Tibial artery (tissue), 4 donors: ENCODE measurements at regions not wholly inside any gene's neighbourhood (a gene's known extent, or its start where the extent isn't known, plus 50 kb on each side); places are given as distances from the start of the nearest gene placed in this dataset.

Experiments
- DNase-seq, 2 donors: peaks; one replicate each; pipeline ENCODE4 v3.0.0-alpha.2; 2019
- H3K27ac ChIP-seq, 2 donors: fragments of 200-600 bp; sonication (generic) in 1 of 2; 1 replicate in 1 of 2; 2 replicates in 1 of 2; pipeline ENCODE4 v1.5.1; 2018 to 2019; ENCODE audit warnings: mild to moderate bottlenecking in 1 of 2
- H3K27me3 ChIP-seq, 2 donors: fragments of 200-600 bp; sonication (generic) in 1 of 2; one replicate each; pipeline versions ENCODE4 v1.5.1 to v1.6.0; 2016 to 2019
- H3K36me3 ChIP-seq, 3 donors: fragments of 200-600 bp; sonication (generic) in 2 of 3; one replicate each; pipeline ENCODE4 v1.5.1; 2016 to 2019; ENCODE audit warnings: mild to moderate bottlenecking in 2 of 3
- H3K4me1 ChIP-seq, 4 donors: fragments of 200-600 bp; sonication (generic) in 2 of 4; 1 replicate in 3 of 4; 2 replicates in 1 of 4; pipeline ENCODE4 v1.5.1; 2016 to 2019
- H3K4me3 ChIP-seq, 2 donors: fragments of 200-600 bp; sonication (generic) in 1 of 2; 1 replicate in 1 of 2; 2 replicates in 1 of 2; pipeline ENCODE4 v1.5.1; 2018 to 2019; ENCODE audit warnings: mild to moderate bottlenecking in 2 of 2
- H3K9me3 ChIP-seq, 3 donors: fragments of 200-600 bp; sonication (generic) in 1 of 3; one replicate each; pipeline ENCODE4 v1.5.1; 2016 to 2019
- CTCF ChIP-seq, 2 experiments: fragments of 200-600 bp in 1 of 2; fragments of 450-650 bp in 1 of 2; IDR thresholded peaks; one replicate each; pipeline ENCODE4 v1.5.1; 2017 to 2019; ENCODE audit warnings: antibody characterized with exemption in 2 of 2, mild to moderate bottlenecking in 1 of 2, moderate library complexity in 1 of 2
- intact Hi-C: fragments of 100-400 bp; cut with DNase I; formaldehyde crosslinking; loops from one replicate; pipeline ENCODE4 v1.15.0; 2023; ENCODE audit warnings: low total_unique reads

- no peak for DNase-seq
- no peaks in the 10 kb centered on the region for H3K4me1 ChIP-seq
- no peak overlapping the region for H3K4me3 ChIP-seq
- intact Hi-C loops, result no loop called here
- H3K27ac ChIP-seq, result no peak overlapping the region
- no peak for TF ChIP-seq CTCF (IDR thresholded peaks at IDR 0.05)
- no peaks in the 10 kb centered on the region for H3K9me3 ChIP-seq
- H3K27me3 ChIP-seq, result no peaks in the 10 kb centered on the region
- no peaks in the 10 kb centered on the region for H3K36me3 ChIP-seq
These were observed 1358.5 kb downstream of the ROBO2 start for GRCh38 chr3:78398401-78398800.

- Histone ChIP-seq H3K4me1 (no peaks in the 10 kb centered on the region), H3K9me3 (no peaks in the 10 kb centered on the region), H3K36me3 (no peaks in the 10 kb centered on the region), H3K27me3 (no peaks in the 10 kb centered on the region), H3K4me3 (no peak overlapping the region), H3K27ac (no peak overlapping the region)
- intact Hi-C loops, result no loop called here
- TF ChIP-seq CTCF (IDR thresholded peaks at IDR 0.05), result no peak
- DNase-seq, result no peak
These were observed 1362.8 kb downstream of the ROBO2 start for GRCh38 chr3:78402720-78403119.

GRCh38 chr3:78405745-78406144, 1362.1 kb downstream of the ROBO1 start:
- Histone ChIP-seq H3K27me3 (no peaks in the 10 kb centered on the region), H3K9me3 (no peaks in the 10 kb centered on the region), H3K27ac (no peak overlapping the region), H3K36me3 (no peaks in the 10 kb centered on the region), H3K4me3 (no peak overlapping the region), H3K4me1 (no peaks in the 10 kb centered on the region)
- no peak for TF ChIP-seq CTCF (IDR thresholded peaks at IDR 0.05)
- intact Hi-C loops, result no loop called here
- no peak for DNase-seq

GRCh38 chr3:78406396-78406795, 1361.4 kb downstream of the ROBO1 start:
- no peak for TF ChIP-seq CTCF (IDR thresholded peaks at IDR 0.05)
- H3K9me3 ChIP-seq, result no peaks in the 10 kb centered on the region
- H3K27ac ChIP-seq, result no peak overlapping the region
- H3K4me3 ChIP-seq, result no peak overlapping the region
- DNase-seq, result no peak
- no peaks in the 10 kb centered on the region for H3K27me3 ChIP-seq
- intact Hi-C loops, result no loop called here
- no peaks in the 10 kb centered on the region for H3K4me1 ChIP-seq
- no peaks in the 10 kb centered on the region for H3K36me3 ChIP-seq

- Histone ChIP-seq H3K36me3 (no peaks in the 10 kb centered on the region), H3K27me3 (no peaks in the 10 kb centered on the region), H3K4me3 (no peak overlapping the region), H3K9me3 (no peaks in the 10 kb centered on the region), H3K4me1 (no peaks in the 10 kb centered on the region), H3K27ac (no peak overlapping the region)
- no peak for DNase-seq
- intact Hi-C loops, result no loop called here
- no peak for TF ChIP-seq CTCF (IDR thresholded peaks at IDR 0.05)
These were observed 1357.7 kb downstream of the ROBO1 start for GRCh38 chr3:78410077-78410476.

- Histone ChIP-seq H3K9me3 (no peaks in the 10 kb centered on the region), H3K36me3 (no peaks in the 10 kb centered on the region), H3K4me3 (no peak overlapping the region), H3K4me1 (no peaks in the 10 kb centered on the region), H3K27ac (no peak overlapping the region), H3K27me3 (no peaks in the 10 kb centered on the region)
- DNase-seq, result no peak
- intact Hi-C loops, result no loop called here
- no peak for TF ChIP-seq CTCF (IDR thresholded peaks at IDR 0.05)
These were observed 1353.5 kb downstream of the ROBO1 start for GRCh38 chr3:78414261-78414660.
